ENCODE measurements at regions not wholly inside any gene's neighbourhood (a gene's known extent, or its start where the extent isn't known, plus 50 kb on each side); places are given as distances from the start of the nearest gene placed in this dataset.

GRCh38 chrX:3221643-3222042 lies 124.8 kb downstream of the MXRA5 start (continued):
- TF ChIP-seq, protein P1, sequence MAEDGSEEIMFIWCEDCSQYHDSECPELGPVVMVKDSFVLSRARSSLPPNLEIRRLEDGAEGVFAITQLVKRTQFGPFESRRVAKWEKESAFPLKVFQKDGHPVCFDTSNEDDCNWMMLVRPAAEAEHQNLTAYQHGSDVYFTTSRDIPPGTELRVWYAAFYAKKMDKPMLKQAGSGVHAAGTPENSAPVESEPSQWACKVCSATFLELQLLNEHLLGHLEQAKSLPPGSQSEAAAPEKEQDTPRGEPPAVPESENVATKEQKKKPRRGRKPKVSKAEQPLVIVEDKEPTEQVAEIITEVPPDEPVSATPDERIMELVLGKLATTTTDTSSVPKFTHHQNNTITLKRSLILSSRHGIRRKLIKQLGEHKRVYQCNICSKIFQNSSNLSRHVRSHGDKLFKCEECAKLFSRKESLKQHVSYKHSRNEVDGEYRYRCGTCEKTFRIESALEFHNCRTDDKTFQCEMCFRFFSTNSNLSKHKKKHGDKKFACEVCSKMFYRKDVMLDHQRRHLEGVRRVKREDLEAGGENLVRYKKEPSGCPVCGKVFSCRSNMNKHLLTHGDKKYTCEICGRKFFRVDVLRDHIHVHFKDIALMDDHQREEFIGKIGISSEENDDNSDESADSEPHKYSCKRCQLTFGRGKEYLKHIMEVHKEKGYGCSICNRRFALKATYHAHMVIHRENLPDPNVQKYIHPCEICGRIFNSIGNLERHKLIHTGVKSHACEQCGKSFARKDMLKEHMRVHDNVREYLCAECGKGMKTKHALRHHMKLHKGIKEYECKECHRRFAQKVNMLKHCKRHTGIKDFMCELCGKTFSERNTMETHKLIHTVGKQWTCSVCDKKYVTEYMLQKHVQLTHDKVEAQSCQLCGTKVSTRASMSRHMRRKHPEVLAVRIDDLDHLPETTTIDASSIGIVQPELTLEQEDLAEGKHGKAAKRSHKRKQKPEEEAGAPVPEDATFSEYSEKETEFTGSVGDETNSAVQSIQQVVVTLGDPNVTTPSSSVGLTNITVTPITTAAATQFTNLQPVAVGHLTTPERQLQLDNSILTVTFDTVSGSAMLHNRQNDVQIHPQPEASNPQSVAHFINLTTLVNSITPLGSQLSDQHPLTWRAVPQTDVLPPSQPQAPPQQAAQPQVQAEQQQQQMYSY (CRISPR knock-in tag; IDR thresholded peaks at IDR 0.05) = no peak
- no peak for TF ChIP-seq SIN3A (IDR thresholded peaks at IDR 0.05; ENCODE audit: low read depth, low read length)

DNA sequence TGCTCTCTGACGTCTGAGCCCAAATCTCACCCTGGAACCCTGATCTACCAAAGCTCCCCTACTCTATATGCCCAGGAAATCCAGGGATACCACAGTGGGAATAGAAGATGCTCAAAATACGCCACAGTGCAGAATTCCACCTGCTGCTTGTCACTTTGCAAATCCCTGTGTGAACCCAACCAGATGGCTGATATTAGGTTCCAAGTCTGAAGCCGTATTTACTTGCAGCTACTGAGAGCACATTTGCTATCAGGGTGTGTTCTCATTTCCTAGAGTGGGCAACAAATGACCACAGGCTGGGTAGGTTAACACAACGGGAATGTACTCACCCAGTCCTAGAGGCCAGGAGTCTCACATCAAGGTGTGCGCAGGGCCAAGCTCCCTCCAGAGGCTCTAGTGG lies 126.8 kb downstream of the MXRA5 start:
- no peak for ATAC-seq
- FAIRE-seq = no peak
- Histone ChIP-seq H4K20me1 (ENCODE audit: control insufficient read depth, insufficient read depth) (no peaks in the 10 kb centered on the region), H3K79me2 (ENCODE audit: control insufficient read depth, insufficient read depth, low read length) (no peaks in the 10 kb centered on the region), H3K27ac (ENCODE audit: control insufficient read depth, insufficient read depth) (no peak overlapping the region), H3K9me3 (replicated peaks; ENCODE audit: control insufficient read depth, insufficient read depth, low read length) (no peaks in the 10 kb centered on the region), H3K4me3 (no peak overlapping the region), H3K36me3 (ENCODE audit: control insufficient read depth in 2 of 2, insufficient read depth in 2 of 2, low read length in 1 of 2) (no peaks in the 10 kb centered on the region), H3K4me1 (ENCODE audit: control insufficient read depth, insufficient read depth, low read length) (no peaks in the 10 kb centered on the region), H3K27me3 (replicated peaks in 1 of 2; ENCODE audit: control insufficient read depth in 2 of 2, insufficient read depth in 2 of 2, low read length in 1 of 2) (no peaks in the 10 kb centered on the region), H2AFZ (ENCODE audit: control insufficient read depth, low read depth, low read length) (no peak overlapping the region), H3K9ac (ENCODE audit: control insufficient read depth, insufficient read depth, low read length) (no peak overlapping the region), H3K4me2 (ENCODE audit: control insufficient read depth, insufficient read depth) (no peak overlapping the region)
- ChIA-PET CTCF (no interaction called here), SMC1A (ENCODE audit: uncharacterized antibody, unreplicated experiment) (no interaction called here), POLR2A (no interaction called here), RAD21 (ENCODE audit: unreplicated experiment) (no interaction called here)
- no TSS peak for BruUV-seq (replicated peaks)
- intact Hi-C loops (cut with micrococcal nuclease; ENCODE audit: unreplicated experiment) = no loop called here
- in situ Hi-C loops (cut with MboI) = no loop called here
- DNase-seq (ENCODE audit: low read depth, low spot score) = no peak
- WGBS (ENCODE audit: insufficient coverage, insufficient replicate concordance, low lambda C conversion rate, missing lambda C conversion rate) = 27% methylated on average over 5 of the region's 5 CpGs
- no peak for TF ChIP-seq E2F8 (IDR thresholded peaks at IDR 0.05; ENCODE audit: low read depth, partially characterized antibody)
- TF ChIP-seq RELB (IDR thresholded peaks at IDR 0.05; ENCODE audit: low read depth) = no peak
- TF ChIP-seq TAF1 (IDR thresholded peaks at IDR 0.05; ENCODE audit: borderline replicate concordance, low read depth, low read length) = no peak
- TF ChIP-seq ZNF24 (IDR thresholded peaks at IDR 0.05) = no peak
- no peak for TF ChIP-seq IKZF2 (IDR thresholded peaks at IDR 0.05)
- TF ChIP-seq SMAD5 (IDR thresholded peaks at IDR 0.05; ENCODE audit: low read depth) = no peak
- TF ChIP-seq MXI1 (IDR thresholded peaks at IDR 0.05; ENCODE audit: low read depth, low read length) = no peak
- no peak for TF ChIP-seq NFIC (IDR thresholded peaks at IDR 0.05; ENCODE audit: low read depth, low read length)
- no peak for TF ChIP-seq GATAD2B (conservative IDR thresholded peaks at IDR 0.05; ENCODE audit: low read depth)
- no peak for TF ChIP-seq ZNF274 (IDR thresholded peaks at IDR 0.05; ENCODE audit: insufficient read depth, insufficient read length)
- no peak for TF ChIP-seq POLR2AphosphoS5 (IDR thresholded peaks at IDR 0.05; ENCODE audit: low read length)
- no peak for TF ChIP-seq IKZF1 (conservative IDR thresholded peaks at IDR 0.05)
- TF ChIP-seq DPF2 (IDR thresholded peaks at IDR 0.05) = no peak
- TF ChIP-seq MTA3 (IDR thresholded peaks at IDR 0.05; ENCODE audit: borderline replicate concordance, low read length) = no peak
- no peak for TF ChIP-seq SMARCA5 (IDR thresholded peaks at IDR 0.05)

Data from GM12878 (cell line).